GM12878 (cell line): ENCODE measurements at regions not wholly inside any gene's neighbourhood (a gene's known extent, or its start where the extent isn't known, plus 50 kb on each side); places are given as distances from the start of the nearest gene placed in this dataset.

Experiments used
- ATAC-seq: fragments of 200-7000 bp; cut with Tn5 transposase; 3 replicates; pipeline ENCODE4 v1.9.1; 2020; ENCODE audit warnings: mild to moderate bottlenecking, moderate library complexity
- BruUV-seq: library from RNA; stranded (reverse); fragments of 400-500 nt; replicated peaks from 2 replicates; lab custom pipeline; 2021; lab: Mats Ljungman, UMichigan
- CTCF ChIA-PET: fragments of 300-600 bp; sonication (Branson Sonifier 250); formaldehyde crosslinking; extraction: SDS; loops from one replicate; lab custom pipeline; 2021; ENCODE audit warnings: inconsistent platforms; lab: Yijun Ruan, JAX
- POLR2A ChIA-PET: fragments of 350-600 bp; formaldehyde crosslinking; extraction: SDS; loops from one replicate; lab custom pipeline; 2021; ENCODE audit warnings: inconsistent platforms; lab: Charles Lee
- RAD21 ChIA-PET: fragments of 300-600 bp; sonication (Branson Sonifier 250); formaldehyde crosslinking; loops from one replicate; lab custom pipeline; 2023; ENCODE audit warnings: antibody characterized with exemption; ENCODE audit not compliant: unreplicated experiment; lab: Charles Lee
- SMC1A ChIA-PET: fragments of 300-600 bp; sonication (Branson Sonifier 250); formaldehyde crosslinking; loops from one replicate; lab custom pipeline; 2023; ENCODE audit not compliant: unreplicated experiment, uncharacterized antibody; lab: Charles Lee
- DNase-seq: peaks from one replicate; pipeline ENCODE4 v3.0.0-alpha.2; 2011; ENCODE audit warnings: low read depth, low spot score
- FAIRE-seq: peaks from 3 replicates; lab custom pipeline; 2011; peaks lifted over from hg19 to GRCh38; lab: Jason Lieb, UNC
- H2AFZ ChIP-seq: 2 replicates; pipeline ENCODE4 v1.6.0; 2011; ENCODE audit warnings: low read depth, low read length, control low read depth; ENCODE audit not compliant: control insufficient read depth
- H3K27ac ChIP-seq: 2 replicates; pipeline ENCODE4 v1.5.1; 2011; ENCODE audit warnings: control low read depth; ENCODE audit not compliant: control insufficient read depth, insufficient read depth
- H3K27me3 ChIP-seq, 2 experiments: replicated peaks in 1 of 2; 2 replicates each; pipeline versions ENCODE4 v1.6.0 to v1.6.1; 2011; ENCODE audit warnings: low read length in 1 of 2; ENCODE audit not compliant: control insufficient read depth in 2 of 2, insufficient read depth in 2 of 2
- H3K36me3 ChIP-seq, 2 experiments: 2 replicates each; pipeline ENCODE4 v1.5.1; 2011; ENCODE audit warnings: low read length in 1 of 2; ENCODE audit not compliant: control insufficient read depth in 2 of 2, insufficient read depth in 2 of 2
- H3K4me1 ChIP-seq: 2 replicates; pipeline ENCODE4 v1.6.1; 2011; ENCODE audit warnings: mild to moderate bottlenecking, low read length, moderate library complexity, mixed read lengths; ENCODE audit not compliant: control insufficient read depth, insufficient read depth
- H3K4me2 ChIP-seq: 2 replicates; pipeline ENCODE4 v1.6.0; 2011; ENCODE audit warnings: control low read depth; ENCODE audit not compliant: control insufficient read depth, insufficient read depth
- H3K4me3 ChIP-seq: fragments of 200-600 bp; sonication (generic); 2 replicates; pipeline ENCODE4 v1.5.1; 2016
- H3K79me2 ChIP-seq: 2 replicates; pipeline ENCODE4 v1.6.0; 2011; ENCODE audit warnings: low read length; ENCODE audit not compliant: control insufficient read depth, insufficient read depth
- H3K9ac ChIP-seq: 2 replicates; pipeline ENCODE4 v1.8.0; 2011; ENCODE audit warnings: low read length, control low read depth, mixed read lengths; ENCODE audit not compliant: control insufficient read depth, insufficient read depth
- H3K9me3 ChIP-seq: replicated peaks from 3 replicates; pipeline ENCODE4 v1.5.1; 2011; ENCODE audit warnings: mild to moderate bottlenecking, low read length; ENCODE audit not compliant: control insufficient read depth, insufficient read depth
- H4K20me1 ChIP-seq: 2 replicates; pipeline ENCODE4 v1.6.0; 2011; ENCODE audit not compliant: control insufficient read depth, insufficient read depth
- BCL3 ChIP-seq: IDR thresholded peaks from 2 replicates; pipeline ENCODE4 v1.6.1; 2011; ENCODE audit warnings: borderline replicate concordance, low read depth, mild to moderate bottlenecking, moderate library complexity, low read length; ENCODE audit not compliant: insufficient read depth, poor library complexity, severe bottlenecking
- CEBPB ChIP-seq, 2 experiments: fragments of 150-350 bp in 1 of 2; IDR thresholded peaks; 2 replicates each; pipeline ENCODE4 v1.6.1; 2012 to 2014; ENCODE audit warnings: low read depth in 2 of 2, low read length in 2 of 2, borderline replicate concordance in 1 of 2, inconsistent platforms in 1 of 2
- CHD1 ChIP-seq: IDR thresholded peaks from 2 replicates; pipeline ENCODE4 v1.6.1; 2012; ENCODE audit warnings: low read depth, low read length, improper control_type of control experiment
- EZH2 ChIP-seq: IDR thresholded peaks from 2 replicates; pipeline ENCODE4 v1.6.1; 2012; ENCODE audit warnings: low read depth, mild to moderate bottlenecking, control low read depth, inconsistent platforms, low read length, borderline replicate concordance; ENCODE audit not compliant: control insufficient read depth
- HDGF ChIP-seq: fragments of 450-650 bp; IDR thresholded peaks from 2 replicates; pipeline ENCODE4 v1.6.1; 2016; ENCODE audit warnings: antibody characterized with exemption
- IRF5 ChIP-seq: fragments of 450-650 bp; IDR thresholded peaks from 2 replicates; pipeline ENCODE4 v1.6.1; 2017; ENCODE audit warnings: borderline replicate concordance
- KDM1A ChIP-seq: fragments of 200-600 bp; sonication (generic); IDR thresholded peaks from 2 replicates; pipeline ENCODE4 v1.6.1; 2016; ENCODE audit warnings: borderline replicate concordance
- MYB ChIP-seq: fragments of 150-350 bp; IDR thresholded peaks from 2 replicates; pipeline ENCODE4 v1.6.1; 2014; ENCODE audit warnings: mild to moderate bottlenecking, low read depth, low read length, borderline replicate concordance
- PAX8 ChIP-seq: fragments of 450-650 bp; IDR thresholded peaks from 2 replicates; pipeline ENCODE4 v1.6.1; 2017; ENCODE audit warnings: mild to moderate bottlenecking, moderate library complexity
- RAD51 ChIP-seq: fragments of 450-650 bp; IDR thresholded peaks from 2 replicates; pipeline ENCODE4 v1.6.1; 2016; ENCODE audit warnings: moderate library complexity, mild to moderate bottlenecking, inconsistent platforms
- RFX5 ChIP-seq: IDR thresholded peaks from 2 replicates; pipeline ENCODE4 v1.6.1; 2011; ENCODE audit warnings: low read depth, low read length, improper control_type of control experiment
- STAT1 ChIP-seq: fragments of 450-650 bp; conservative IDR thresholded peaks from 2 replicates; pipeline ENCODE4 v1.6.1; 2014; ENCODE audit warnings: antibody characterized with exemption, mild to moderate bottlenecking
- YBX1 ChIP-seq: fragments of 450-650 bp; IDR thresholded peaks from 2 replicates; pipeline ENCODE4 v1.6.1; 2016; ENCODE audit warnings: antibody characterized with exemption
- ZZZ3 ChIP-seq: IDR thresholded peaks from 2 replicates; pipeline ENCODE4 v1.6.1; 2011; ENCODE audit warnings: low read depth; ENCODE audit not compliant: control insufficient read depth, insufficient read length
- WGBS: methylation state at CpG from one replicate; pipeline ENCODE4 v1.1.6; 2016; ENCODE audit warnings: low lambda C conversion rate; ENCODE audit not compliant: insufficient replicate concordance, insufficient coverage; ENCODE audit errors: missing lambda C conversion rate; 5-methylcytosine and 5-hydroxymethylcytosine counted together
- in situ Hi-C: fragments of 300-500 bp; cut with MboI; formaldehyde crosslinking; loops from 9 replicates; pipeline ENCODE4 v1.14.3; 2018; ENCODE audit warnings: mixed read lengths
- intact Hi-C: fragments of 100-400 bp; cut with micrococcal nuclease; formaldehyde crosslinking; loops from one replicate; pipeline ENCODE4 v1.14.2; 2022; ENCODE audit not compliant: unreplicated experiment
- TF ChIP-seq, protein P1 (sequence below): fragments of 450-650 bp; IDR thresholded peaks from 2 replicates; pipeline ENCODE4 v1.6.1; 2014; ENCODE audit warnings: mild to moderate bottlenecking
- TF ChIP-seq, protein P2 (sequence below): IDR thresholded peaks from 2 replicates; pipeline ENCODE4 v1.6.1; 2011; ENCODE audit warnings: mild to moderate bottlenecking, low read depth, low read length, moderate library complexity; ENCODE audit not compliant: insufficient replicate concordance

GRCh38 chr1:79239840-79240239, 233.3 kb upstream of the ADGRL4 start:
- no peaks in the 10 kb centered on the region for H3K27me3 ChIP-seq
- no peak for ATAC-seq
- ChIA-PET SMC1A (no interaction called here), POLR2A (no interaction called here), RAD21 (no interaction called here), CTCF (no interaction called here)
- no peak for DNase-seq
- no peaks in the 10 kb centered on the region for H3K4me1 ChIP-seq
- no peak overlapping the region for H3K4me2 ChIP-seq
- no peaks in the 10 kb centered on the region for H3K79me2 ChIP-seq
- BruUV-seq, result no TSS peak
- no peak for FAIRE-seq
- 17% methylated on average over 5 of the region's 5 CpGs for whole genome bisulfite sequencing
- H3K36me3 ChIP-seq, result no peaks in the 10 kb centered on the region
- H3K4me3 ChIP-seq, result no peak overlapping the region
- in situ Hi-C loops (no loop called here), intact Hi-C loops (no loop called here)
- H4K20me1 ChIP-seq, result no peaks in the 10 kb centered on the region
- no peak overlapping the region for H2AFZ ChIP-seq
- no peaks in the 10 kb centered on the region for H3K9me3 ChIP-seq
- no peak overlapping the region for H3K27ac ChIP-seq
- H3K9ac ChIP-seq, result no peak overlapping the region
- no peak for TF ChIP-seq EZH2
- TF ChIP-seq RFX5, result no peak
- no peak for TF ChIP-seq CHD1
- no peak for TF ChIP-seq YBX1
- no peak for TF ChIP-seq CEBPB (IDR thresholded peaks at IDR 0.05; ENCODE audit: borderline replicate concordance in 1 of 2, low read depth in 2 of 2, low read length in 2 of 2)
- TF ChIP-seq, protein P1, sequence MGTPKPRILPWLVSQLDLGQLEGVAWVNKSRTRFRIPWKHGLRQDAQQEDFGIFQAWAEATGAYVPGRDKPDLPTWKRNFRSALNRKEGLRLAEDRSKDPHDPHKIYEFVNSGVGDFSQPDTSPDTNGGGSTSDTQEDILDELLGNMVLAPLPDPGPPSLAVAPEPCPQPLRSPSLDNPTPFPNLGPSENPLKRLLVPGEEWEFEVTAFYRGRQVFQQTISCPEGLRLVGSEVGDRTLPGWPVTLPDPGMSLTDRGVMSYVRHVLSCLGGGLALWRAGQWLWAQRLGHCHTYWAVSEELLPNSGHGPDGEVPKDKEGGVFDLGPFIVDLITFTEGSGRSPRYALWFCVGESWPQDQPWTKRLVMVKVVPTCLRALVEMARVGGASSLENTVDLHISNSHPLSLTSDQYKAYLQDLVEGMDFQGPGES, result no peak
- no peak for TF ChIP-seq MYB
- no peak for TF ChIP-seq STAT1
- TF ChIP-seq KDM1A, result no peak
- no peak for TF ChIP-seq IRF5
- no peak for TF ChIP-seq PAX8
- TF ChIP-seq ZZZ3, result no peak
- TF ChIP-seq, protein P2, sequence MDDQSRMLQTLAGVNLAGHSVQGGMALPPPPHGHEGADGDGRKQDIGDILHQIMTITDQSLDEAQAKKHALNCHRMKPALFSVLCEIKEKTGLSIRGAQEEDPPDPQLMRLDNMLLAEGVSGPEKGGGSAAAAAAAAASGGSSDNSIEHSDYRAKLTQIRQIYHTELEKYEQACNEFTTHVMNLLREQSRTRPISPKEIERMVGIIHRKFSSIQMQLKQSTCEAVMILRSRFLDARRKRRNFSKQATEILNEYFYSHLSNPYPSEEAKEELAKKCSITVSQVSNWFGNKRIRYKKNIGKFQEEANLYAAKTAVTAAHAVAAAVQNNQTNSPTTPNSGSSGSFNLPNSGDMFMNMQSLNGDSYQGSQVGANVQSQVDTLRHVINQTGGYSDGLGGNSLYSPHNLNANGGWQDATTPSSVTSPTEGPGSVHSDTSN, result no peak
- no peak for TF ChIP-seq RAD51
- TF ChIP-seq HDGF, result no peak
- no peak for TF ChIP-seq BCL3
